ENCODE measurements at regions not wholly inside any gene's neighbourhood (a gene's known extent, or its start where the extent isn't known, plus 50 kb on each side); places are given as distances from the start of the nearest gene placed in this dataset.

DNA sequence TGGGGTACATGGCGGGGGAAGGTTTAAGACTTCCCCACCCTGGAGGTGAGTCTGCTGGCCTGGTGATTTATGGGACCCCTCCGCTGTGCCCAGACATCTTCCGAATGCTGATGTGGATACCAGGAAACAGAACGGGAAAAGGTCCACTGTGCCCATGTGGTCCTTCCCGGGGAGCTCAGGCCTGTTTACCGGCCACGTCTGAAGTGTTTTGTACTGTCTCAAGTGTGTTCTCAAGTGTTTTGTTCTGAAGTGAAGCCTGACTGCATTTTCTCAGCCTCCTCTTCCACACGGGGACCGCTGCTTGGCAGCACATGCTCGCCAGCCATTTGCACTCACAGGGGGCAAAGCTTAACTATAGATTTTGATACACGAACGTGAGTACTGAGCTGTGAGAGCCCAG, 127.2 kb downstream of the TEX36 start:
- Mint-ChIP-seq H3K27me3 (peaks cover 17% of the 10 kb centered on the region), H3K36me3 (ENCODE audit: low read depth) (no peaks in the 10 kb centered on the region), H3K9me3 (no peaks in the 10 kb centered on the region), H3K4me1 (no peaks in the 10 kb centered on the region), H3K4me3 (no peak overlapping the region), H3K27ac (no peak overlapping the region)
- intact Hi-C loops (cut with micrococcal nuclease): no loop called here
- ChIA-PET CTCF (no interaction called here), POLR2A (no interaction called here)
- TF ChIP-seq, protein P1, sequence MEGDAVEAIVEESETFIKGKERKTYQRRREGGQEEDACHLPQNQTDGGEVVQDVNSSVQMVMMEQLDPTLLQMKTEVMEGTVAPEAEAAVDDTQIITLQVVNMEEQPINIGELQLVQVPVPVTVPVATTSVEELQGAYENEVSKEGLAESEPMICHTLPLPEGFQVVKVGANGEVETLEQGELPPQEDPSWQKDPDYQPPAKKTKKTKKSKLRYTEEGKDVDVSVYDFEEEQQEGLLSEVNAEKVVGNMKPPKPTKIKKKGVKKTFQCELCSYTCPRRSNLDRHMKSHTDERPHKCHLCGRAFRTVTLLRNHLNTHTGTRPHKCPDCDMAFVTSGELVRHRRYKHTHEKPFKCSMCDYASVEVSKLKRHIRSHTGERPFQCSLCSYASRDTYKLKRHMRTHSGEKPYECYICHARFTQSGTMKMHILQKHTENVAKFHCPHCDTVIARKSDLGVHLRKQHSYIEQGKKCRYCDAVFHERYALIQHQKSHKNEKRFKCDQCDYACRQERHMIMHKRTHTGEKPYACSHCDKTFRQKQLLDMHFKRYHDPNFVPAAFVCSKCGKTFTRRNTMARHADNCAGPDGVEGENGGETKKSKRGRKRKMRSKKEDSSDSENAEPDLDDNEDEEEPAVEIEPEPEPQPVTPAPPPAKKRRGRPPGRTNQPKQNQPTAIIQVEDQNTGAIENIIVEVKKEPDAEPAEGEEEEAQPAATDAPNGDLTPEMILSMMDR (IDR thresholded peaks at IDR 0.05): no peak
- DNase-seq (no peak), ATAC-seq (ENCODE audit: low read depth) (no peak)

DNA sequence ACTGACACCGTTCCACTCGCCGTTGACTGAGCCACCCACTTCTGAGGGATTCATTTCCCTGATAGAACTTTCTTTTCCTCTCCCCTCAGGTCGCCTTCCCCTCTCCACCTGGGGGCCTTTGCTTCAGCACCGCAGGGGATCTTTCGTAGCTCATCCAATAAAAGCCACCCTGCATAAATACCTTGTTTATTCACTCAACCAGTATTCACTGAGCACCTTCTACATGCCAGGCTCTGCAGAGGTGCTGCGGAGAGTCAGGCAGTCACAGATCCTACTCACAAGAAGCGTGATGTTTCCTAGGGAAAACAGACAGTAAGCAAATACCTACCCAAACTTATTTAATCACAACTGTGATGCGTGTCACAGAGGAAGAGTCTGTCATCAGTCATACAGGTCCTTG, 127.7 kb downstream of the TEX36 start:
- TF ChIP-seq, protein P1 (IDR thresholded peaks at IDR 0.05): no peak
- Mint-ChIP-seq H3K9me3 (no peaks in the 10 kb centered on the region), H3K27ac (no peak overlapping the region), H3K27me3 (peaks cover 17% of the 10 kb centered on the region), H3K4me1 (no peaks in the 10 kb centered on the region), H3K36me3 (ENCODE audit: low read depth) (no peaks in the 10 kb centered on the region), H3K4me3 (no peak overlapping the region)
- DNase-seq (no peak), ATAC-seq (ENCODE audit: low read depth) (no peak)
- intact Hi-C loops (cut with micrococcal nuclease): no loop called here
- POLR2A ChIA-PET: no interaction called here
- CTCF ChIA-PET: no interaction called here

DNA sequence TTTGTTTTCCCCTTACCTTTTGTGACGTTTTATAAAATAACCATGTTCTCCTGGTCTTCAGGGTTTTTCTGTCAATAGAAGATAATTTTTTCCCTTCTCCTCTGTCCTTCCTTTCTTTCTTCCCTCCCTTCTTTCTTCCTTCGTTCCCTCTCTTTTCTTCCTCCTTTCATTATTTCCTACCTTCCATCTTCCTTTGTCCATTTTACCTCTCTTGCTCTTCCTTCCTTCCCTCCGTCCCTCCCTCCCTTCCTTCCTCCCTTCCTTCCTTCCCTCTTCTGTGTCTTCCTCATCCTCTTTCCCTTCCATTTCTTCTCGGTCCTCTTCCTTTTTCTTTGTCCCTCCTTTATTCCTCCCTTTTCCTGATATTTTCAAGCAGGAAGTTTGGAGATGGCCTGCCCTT, 128.2 kb downstream of the TEX36 start:
- Mint-ChIP-seq H3K36me3 (ENCODE audit: low read depth) (no peaks in the 10 kb centered on the region), H3K4me3 (no peak overlapping the region), H3K4me1 (no peaks in the 10 kb centered on the region), H3K9me3 (no peaks in the 10 kb centered on the region), H3K27ac (no peak overlapping the region), H3K27me3 (peaks cover 17% of the 10 kb centered on the region)
- DNase-seq: no peak
- CTCF ChIA-PET: no interaction called here
- TF ChIP-seq, protein P1 (IDR thresholded peaks at IDR 0.05): no peak
- no peak for ATAC-seq (ENCODE audit: low read depth)
- POLR2A ChIA-PET: no interaction called here
- intact Hi-C loops (cut with micrococcal nuclease): no loop called here

DNA sequence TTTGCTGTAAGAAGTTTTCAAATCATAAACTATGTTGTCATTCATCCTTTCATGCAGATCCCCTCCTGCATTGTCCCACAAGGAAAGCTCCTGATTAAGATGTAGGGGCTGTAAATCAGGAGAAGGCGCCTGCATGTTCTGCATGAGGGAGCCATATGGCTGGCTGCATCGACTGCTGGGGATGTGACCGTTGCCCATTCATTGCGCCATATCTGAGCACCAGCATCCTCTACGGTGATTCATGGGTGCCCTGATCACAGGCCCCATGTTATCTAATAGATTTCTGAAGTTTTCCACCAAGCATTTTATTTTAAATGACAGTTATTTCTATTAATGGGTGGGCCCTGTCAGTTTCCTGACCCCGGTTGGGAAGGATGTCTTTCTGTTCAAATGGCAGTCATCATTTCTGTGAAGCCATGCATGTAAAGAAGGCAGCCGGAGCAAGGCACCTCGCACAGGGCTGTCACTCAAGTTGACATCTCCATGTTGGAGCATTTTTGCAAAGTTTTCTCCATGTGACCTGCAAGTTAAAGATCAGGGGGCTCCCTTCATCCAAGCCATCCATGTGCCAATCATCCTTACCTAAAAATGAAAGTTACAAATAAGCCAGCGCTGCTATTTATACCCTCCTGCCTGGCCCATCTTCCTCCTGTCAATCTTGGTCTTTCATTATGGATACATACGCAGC, 128.8 kb downstream of the TEX36 start:
- ChIA-PET POLR2A (no interaction called here), CTCF (no interaction called here)
- Mint-ChIP-seq H3K4me3 (no peak overlapping the region), H3K27me3 (peaks cover 17% of the 10 kb centered on the region), H3K27ac (no peak overlapping the region), H3K9me3 (no peaks in the 10 kb centered on the region), H3K36me3 (ENCODE audit: low read depth) (no peaks in the 10 kb centered on the region), H3K4me1 (no peaks in the 10 kb centered on the region)
- intact Hi-C loops (cut with micrococcal nuclease): no loop called here
- TF ChIP-seq, protein P1 (IDR thresholded peaks at IDR 0.05): no peak
- ATAC-seq (ENCODE audit: low read depth) (no peak), DNase-seq (no peak)

DNA sequence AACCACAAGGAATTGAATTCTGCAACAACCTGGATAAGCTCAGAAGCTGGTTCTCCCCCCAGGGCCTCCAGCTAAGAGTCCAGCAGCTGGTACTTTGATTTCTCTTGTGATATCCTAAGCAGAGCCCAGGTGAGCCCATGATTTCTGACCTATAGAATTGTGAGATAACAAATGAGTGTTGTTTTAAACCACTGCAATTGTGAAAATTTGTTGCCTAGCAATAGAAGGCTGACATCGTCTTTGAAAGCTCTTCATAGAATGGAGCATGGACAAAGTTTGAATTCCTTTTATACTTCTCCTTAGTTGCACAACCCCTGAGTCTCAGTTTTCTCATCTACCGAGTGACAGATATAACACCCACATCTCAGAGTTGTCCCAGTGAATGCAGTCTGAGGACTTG, 129.9 kb downstream of the TEX36 start:
- POLR2A ChIA-PET: no interaction called here
- H3K27me3 Mint-ChIP-seq: peaks cover 16% of the 10 kb centered on the region
- ATAC-seq (ENCODE audit: low read depth) (no peak), DNase-seq (no peak)
- CTCF ChIA-PET: no interaction called here
- H3K9me3 Mint-ChIP-seq: no peaks in the 10 kb centered on the region
- TF ChIP-seq, protein P1 (IDR thresholded peaks at IDR 0.05): no peak
- H3K36me3 Mint-ChIP-seq (ENCODE audit: low read depth): no peaks in the 10 kb centered on the region
- H3K27ac Mint-ChIP-seq: no peak overlapping the region
- H3K4me3 Mint-ChIP-seq: no peak overlapping the region
- intact Hi-C loops (cut with micrococcal nuclease): no loop called here
- H3K4me1 Mint-ChIP-seq: no peaks in the 10 kb centered on the region
